LHCN-M2 (cell line): ENCODE measurements at regions not wholly inside any gene's neighbourhood (a gene's known extent, or its start where the extent isn't known, plus 50 kb on each side); places are given as distances from the start of the nearest gene placed in this dataset.
"Not testable (repeated sequence)": the region's sequence is repeated elsewhere in the genome, so short reads cannot be mapped to it uniquely, and the experiment has no call there.

Experiments
- DNase-seq: peaks from one replicate; pipeline ENCODE4 v3.0.0-alpha.2; 2012; ENCODE audit warnings: low read depth

DNA sequence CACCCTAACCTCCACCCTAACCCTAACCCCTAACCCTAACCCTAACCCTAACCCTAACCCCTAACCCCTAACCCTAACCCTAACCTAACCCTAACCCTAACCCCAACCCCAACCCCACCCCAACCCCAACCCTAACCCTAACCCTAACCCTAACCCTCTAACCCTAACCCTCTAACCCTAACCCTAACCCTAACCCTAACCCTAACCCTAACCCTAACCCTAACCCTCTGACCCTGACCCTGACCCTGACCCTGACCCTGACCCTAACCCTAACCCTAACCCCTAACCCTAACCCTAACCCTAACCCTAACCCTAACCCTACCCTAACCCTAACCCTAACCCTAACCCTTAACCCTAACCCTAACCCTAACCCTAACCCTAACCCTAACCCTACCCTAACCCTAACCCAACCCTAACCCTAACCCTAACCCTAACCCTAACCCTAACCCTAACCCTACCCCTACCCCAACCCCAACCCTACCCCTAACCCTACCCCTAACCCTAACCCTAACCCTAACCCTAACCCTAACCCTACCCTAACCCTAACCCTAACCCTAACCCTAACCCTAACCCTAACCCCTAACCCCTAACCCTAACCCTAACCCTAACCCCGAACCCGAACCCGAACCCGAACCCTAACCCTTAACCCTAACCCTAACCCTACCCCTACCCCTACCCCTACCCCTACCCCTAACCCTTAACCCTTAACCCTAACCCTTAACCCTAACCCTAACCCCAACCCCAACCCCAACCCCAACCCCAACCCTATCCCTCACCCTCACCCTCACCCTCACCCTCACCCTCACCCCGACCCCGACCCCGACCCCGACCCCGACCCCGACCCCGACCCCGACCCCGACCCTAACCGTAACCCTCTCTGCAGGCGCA lies 186.2 kb upstream of the CHL1 start:
- DNase-seq: peak; percentile 1

GRCh38 chr3:11734-12133 lies 184.8 kb upstream of the CHL1 start:
- no peak for DNase-seq

DNA sequence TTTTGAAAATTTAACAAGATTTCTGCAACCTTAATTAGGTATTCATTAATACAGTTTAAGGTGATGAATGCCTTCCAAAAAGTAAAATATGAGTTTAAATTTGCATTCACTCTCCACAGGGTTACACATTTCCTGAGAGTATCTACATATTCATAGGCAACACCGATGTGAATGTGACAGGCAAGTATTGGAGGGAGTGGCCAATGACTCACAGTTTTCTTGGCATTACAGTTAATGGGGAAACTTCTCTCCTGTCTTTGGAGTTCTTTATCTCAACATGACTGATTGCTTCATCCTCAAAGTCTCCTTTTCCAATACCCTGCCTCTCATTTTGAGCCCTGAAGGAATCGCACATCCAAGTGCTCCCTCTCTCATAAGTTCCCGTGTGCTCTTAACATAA lies 181.9 kb upstream of the CHL1 start:
- DNase-seq: no peak

DNA sequence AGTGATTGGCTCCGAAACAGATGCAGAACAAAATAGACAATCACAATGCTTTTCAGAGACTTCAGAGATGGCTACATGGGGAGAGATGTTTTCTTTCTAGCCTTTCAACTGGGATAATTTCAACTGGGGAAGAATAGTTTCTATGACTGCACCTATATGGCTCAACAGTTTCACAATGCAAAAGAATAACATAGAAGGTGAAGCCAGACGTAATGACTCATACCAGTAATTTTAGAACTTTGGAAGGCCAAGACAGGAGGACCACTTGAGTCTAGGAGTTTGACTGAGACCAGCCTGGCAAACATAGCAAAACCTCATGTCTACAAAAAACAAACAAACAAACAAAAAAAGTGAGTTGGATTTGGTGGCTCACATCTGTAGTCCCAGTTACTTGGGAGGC lies 180.2 kb upstream of the CHL1 start:
- no peak for DNase-seq

- no peak for DNase-seq
These were observed 176.1 kb upstream of the CHL1 start for GRCh38 chr3:20421-20820.

- no peak for DNase-seq
These were observed 172.6 kb upstream of the CHL1 start for GRCh38 chr3:24006-24405.

GRCh38 chr3:25056-25455 lies 171.5 kb upstream of the CHL1 start:
- no peak for DNase-seq

DNA sequence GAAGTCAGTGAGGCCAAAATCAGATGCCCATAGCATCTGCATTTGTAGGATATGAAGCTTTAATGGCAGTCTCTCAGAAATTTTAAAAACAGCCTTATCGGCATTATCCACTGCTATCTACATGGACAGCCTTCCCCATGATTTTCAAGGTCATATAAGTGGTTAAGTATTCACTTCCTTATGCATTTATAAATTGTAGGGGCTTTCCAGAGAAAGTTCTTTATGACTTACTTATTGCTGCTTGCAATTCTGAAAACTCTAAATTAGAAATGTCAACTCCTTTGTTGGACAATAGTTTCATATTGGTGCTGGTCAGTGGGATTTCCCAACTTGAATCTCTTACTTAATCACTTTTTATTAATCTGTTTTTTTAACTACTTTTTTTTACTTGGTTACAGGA lies 160.6 kb upstream of the CHL1 start:
- not testable (repeated sequence) for DNase-seq

DNA sequence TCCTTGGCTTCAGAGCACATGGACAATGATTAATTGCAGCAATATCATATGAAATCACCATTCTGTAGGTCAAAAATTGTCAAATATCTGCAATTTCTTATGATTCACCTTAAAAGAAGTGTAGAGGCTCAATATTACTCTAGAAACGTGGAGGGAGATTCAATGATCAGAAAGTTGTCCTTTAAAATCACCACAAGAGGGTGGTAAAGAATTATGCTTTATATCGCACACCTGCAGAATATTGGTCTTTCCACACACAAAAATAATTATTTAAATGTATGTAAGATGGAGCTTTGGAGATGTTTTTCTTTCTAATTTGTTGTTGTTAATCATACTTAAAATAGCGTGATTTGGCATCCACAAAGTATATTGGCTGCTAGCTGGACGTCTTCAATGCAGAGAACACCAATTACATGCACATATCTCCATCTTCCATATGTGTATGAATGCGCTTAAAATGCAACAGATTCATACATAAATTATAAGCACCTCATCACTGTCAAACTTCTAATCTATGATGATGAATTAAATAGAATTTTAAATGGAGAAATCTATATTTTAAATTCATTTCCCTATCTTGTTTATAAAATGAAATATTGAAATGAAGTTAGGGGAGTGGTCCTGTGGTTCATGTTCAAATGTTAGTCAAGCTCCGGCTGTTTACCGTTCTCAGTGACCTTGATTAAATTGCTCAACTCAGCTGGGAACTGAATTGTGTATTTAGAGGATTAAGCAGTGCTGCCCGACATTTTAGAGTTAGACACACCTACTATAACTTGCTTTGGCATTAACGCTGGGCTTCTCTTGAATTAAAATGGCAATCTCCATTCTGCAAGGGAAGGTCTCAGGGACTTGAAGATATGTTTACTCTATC lies 153.5 kb upstream of the CHL1 start:
- not testable (repeated sequence) for DNase-seq

DNA sequence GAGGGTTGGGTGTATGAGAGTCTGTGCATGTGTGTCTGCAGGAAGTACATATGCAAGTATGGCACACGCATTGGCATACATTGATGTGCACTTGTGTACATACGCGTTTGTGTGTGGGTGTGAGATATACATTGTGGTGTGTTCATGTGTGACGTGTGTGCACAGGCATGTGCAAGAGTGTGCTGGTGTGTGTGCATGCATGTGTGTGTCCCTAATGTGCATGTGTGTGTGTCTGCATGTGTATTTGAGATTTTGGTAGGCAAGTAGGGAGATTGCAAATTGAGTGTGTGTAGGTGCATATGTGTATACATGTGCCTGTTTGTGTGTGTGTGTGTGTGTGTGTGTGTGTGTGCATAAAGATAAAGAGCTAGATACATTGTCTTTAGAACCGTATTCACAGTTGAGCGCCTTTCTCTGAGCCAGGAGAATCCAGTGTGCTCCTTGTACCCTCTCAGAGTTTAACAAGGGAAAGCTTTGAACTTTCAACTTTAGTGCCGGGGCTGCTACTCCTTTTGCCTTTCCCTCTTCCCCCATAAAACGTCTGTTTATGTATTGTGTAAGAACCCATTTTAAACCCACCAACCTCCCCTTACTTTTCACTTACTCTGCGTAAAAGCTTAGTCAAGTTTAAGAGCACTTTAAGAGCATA lies 152.4 kb upstream of the CHL1 start:
- no peak for DNase-seq

GRCh38 chr3:44941-45340 lies 151.6 kb upstream of the CHL1 start:
- not testable (repeated sequence) for DNase-seq

DNA sequence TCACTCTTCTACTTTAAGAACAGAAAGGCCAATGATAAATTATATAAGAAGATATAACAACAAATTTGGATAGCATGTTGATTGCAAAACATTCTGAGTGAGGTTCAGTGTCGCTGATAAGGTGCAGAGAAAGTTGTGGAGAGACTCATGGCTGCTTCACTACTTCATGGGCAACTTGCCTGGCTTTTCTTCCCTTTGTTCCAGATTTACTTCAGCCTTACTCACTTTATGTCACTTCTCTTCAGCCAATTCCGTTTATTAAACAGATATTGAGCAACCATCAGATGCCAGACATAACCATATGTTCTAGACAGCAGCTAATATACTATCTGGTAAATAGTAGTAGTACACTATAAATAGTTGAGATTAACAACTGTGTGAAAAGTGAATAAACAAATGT lies 150.0 kb upstream of the CHL1 start:
- DNase-seq: no peak

DNA sequence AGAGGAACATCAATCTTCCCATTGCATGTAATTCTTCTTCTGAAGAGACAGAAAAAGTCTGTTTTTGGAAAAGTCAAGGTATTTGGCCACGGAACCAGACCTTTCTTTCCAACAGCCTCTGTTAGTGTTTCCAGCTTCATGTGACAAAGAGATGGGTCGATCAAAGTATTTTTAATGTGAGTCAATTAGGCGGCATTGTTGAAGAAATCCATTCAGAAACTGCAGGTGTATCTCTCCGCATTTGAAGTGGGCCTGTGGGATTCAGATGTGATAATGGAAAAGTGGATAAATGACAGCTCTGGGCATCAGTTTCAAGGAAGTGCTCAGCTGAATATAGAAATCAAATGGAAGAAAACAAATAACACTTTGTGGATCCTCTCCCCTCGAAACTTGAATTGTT lies 143.1 kb upstream of the CHL1 start:
- not testable (repeated sequence) for DNase-seq

GRCh38 chr3:54240-54639 lies 142.3 kb upstream of the CHL1 start:
- DNase-seq: no peak

DNA sequence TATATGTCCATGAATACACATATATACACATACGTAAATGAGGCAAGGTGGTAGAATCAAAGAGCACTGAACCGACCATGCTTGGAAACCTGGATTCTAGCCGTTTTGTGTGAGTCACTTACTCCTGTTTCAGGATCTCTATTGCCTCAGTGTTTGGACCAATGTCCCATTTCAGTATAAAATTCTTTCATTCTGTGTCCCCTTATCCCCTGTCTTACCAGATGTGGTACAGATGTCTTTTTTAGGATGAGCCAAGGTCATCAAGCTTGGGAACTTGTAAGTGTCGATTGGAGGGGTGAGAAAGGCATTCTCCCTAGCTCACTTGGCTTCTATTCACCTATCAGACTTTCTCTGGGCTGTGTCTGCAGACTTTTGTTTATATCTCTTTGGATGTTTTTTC lies 139.9 kb upstream of the CHL1 start:
- DNase-seq: no peak

DNA sequence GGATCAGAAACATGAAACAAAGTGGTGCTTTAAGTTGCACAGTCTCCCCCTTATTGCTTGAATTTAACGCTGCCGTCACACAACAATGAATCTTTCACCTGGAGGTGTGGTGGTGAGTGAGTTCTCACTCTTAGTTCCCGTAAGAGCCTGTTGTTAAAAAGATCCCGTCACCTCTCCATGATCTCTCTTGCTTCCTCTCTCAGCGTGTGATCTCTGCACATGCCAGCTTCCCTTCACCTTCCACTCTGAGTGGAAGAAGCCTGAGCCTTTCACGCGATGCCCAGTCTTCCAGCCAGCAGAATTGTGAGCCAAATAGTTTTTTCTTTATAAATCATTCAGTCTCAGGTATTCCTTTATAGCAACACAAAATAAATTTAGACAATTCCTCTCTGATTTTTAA lies 136.7 kb upstream of the CHL1 start:
- DNase-seq: no peak

DNA sequence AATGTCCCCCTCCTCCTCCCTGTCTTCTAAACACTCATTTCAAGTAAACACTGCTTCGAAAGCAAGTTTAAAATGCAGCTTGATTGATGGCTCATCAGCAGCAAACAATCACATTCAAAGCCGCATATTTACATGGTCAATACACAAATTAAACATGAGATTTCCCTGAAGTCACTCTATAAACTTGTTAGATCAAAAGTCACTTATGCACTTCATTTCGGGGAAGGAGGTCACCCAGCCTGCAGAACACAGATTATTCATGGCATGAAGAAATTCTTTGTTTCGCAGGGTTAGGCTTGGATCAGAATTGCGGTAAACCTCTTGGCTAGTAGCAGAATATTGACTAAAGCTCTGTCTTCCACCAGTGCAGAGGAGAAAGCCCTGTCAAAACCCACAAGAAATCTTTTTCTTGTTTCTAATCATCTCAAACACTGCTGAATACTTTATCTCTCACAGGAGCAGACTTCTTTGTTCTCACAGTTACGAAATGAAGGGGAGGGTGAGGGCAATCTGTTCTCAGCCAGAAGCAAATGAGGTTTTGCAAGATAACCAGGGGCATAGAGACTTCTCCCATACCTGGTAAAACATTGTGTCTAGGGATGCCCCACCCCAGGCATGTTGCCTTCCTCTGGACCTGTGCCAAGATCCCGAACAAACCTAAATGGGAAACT lies 133.3 kb upstream of the CHL1 start:
- no peak for DNase-seq

GRCh38 chr3:69690-70089 lies 126.9 kb upstream of the CHL1 start:
- DNase-seq: no peak

- DNase-seq: no peak
These were observed 123.8 kb upstream of the CHL1 start for GRCh38 chr3:72776-73175.

GRCh38 chr3:73271-73670 lies 123.3 kb upstream of the CHL1 start:
- DNase-seq: no peak

DNA sequence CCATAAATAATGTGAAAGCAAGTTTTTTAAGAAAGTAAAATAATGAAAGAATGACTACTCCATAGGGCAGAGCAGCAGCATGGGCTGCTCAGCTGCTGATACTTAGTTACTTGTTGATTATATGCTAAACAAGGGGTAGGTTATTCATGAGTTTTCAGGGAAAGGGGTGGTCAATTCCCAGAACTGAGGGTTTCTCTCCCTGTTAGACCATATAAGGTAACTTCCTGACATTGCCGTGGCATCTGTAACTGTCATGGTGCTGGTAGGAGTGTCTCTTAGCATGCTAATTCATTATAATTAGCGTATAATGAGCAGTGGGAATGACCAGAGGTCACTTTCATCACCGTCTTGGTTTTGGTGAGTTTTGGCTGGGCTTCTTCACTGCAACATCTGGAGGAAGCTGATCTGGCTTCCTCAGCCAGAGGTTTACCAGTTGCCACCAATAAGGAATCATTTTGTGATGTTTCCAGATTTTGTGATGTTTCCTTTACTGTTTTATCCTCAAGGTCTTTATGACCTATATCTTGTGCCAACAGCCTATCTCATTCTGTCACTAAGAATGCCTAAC lies 121.8 kb upstream of the CHL1 start:
- no peak for DNase-seq
